ENCODE measurements at regions not wholly inside any gene's neighbourhood (a gene's known extent, or its start where the extent isn't known, plus 50 kb on each side); places are given as distances from the start of the nearest gene placed in this dataset.
"Not testable (repeated sequence)": the region's sequence is repeated elsewhere in the genome, so short reads cannot be mapped to it uniquely, and the experiment has no call there.

DNA sequence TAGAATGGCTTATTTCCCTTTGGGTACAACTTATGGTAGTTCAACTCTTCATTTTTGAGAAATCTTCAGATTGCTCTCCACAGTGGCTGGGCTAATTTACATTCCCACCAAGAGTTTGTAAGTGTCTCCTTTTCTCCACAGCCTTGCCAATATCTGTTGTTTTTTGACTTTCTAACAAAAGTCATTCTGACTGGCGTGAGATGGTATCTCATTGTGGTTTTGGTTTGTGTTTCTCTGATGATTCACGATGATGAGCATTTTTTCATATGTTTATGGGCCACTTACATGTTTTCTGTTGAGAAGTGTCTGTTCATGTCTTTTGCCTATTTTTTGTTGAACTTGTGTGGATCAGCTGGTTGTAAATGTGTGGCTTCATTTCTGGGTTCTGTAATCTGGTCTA is 871.0 kb downstream of the EPHA4 start:
- no peak for DNase-seq (ENCODE audit: low read depth)

DNA sequence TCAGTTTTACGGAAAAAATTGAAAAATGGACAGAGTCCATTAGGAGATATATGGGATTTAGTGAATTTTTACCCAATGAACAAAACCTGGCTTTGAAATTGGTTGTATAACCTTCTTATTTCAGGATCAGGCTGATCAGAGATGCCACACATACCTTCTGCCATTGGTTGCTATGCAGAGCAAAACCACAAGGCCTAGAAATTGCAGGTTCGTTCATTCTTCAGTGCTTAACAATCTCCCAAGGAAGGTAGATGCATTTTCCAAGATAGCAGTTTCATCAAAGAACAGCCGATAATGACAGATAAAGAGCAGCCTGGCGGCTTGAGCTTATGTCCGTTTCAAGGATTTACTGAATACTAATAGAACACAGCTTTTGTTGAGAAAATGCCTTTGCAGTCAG is 868.8 kb downstream of the EPHA4 start:
- DNase-seq (ENCODE audit: low read depth), result no peak

DNA sequence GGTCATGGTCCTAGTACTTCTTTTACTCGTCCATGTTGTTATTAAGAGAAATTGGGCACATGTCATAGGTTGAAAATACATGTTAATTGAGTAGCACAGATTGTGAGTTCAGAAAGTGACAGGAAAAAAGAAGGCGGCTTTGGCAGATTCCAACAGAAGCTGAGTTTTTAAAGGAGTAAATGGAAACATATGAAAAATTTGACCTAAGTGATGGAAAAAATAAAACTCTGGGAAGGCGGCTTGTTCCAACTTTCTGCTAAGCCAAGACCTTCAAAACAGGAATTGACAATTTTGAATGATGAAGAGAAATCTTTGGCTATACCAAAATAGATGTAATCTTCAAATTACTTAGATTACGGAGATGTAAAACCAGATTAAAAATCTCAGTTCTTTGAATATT is 868.0 kb downstream of the EPHA4 start:
- DNase-seq (ENCODE audit: low read depth), result no peak

DNA sequence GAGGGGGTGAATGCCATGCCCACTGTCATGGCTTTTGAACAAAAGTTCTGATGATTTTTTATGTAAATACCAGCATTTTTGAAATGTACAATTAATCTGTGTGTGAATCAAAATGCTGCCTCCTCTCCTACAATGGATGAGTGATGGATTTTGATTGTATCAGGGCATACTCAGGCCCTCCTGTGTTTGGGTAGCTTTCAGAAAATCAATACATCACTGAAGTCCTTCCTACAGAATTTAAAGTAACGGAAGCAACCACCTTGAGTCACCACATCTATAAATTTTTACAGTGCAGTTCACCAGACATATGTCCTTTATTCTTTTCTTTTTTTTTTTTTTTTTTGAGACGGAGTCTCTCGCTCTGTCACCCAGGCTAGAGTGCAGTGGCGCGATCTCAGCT is 867.3 kb downstream of the EPHA4 start:
- no peak for DNase-seq (ENCODE audit: low read depth)

DNA sequence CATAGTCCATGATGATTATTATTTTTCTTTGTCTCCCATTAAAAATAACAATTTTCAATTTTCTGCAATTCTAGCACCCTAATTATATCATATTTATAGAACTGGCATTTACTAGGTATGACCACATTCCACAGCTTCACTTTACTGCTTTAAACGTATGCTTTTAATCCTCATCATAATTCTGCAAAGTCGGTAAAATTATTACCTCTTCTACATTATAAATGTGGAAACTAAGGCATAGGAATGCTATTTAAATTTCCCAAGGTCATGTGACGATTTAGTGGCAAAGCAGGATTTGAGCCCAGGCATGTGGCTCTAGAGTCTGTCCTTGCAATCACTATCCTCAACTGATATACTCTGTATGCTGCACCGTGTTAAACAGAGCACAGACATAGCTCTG is 866.4 kb downstream of the EPHA4 start:
- no peak for DNase-seq (ENCODE audit: low read depth)

DNA sequence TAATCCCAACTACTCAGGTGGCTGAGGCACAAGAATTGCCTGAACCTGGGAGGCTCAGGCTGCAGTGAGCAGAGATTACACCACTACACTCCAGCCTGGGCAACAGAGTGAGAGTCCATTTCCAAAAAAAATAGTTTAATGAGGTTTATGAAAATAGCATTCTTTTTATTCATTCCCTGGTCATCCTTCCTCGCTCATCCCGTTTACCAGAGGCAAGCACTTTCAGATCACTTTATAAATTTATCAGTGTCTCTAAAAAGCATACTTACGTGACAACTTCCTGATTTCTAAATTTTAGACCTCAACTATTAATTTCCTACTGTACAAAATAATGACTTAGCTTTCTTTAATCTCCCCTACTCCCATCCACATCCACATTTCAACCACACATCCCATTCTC is 864.8 kb downstream of the EPHA4 start:
- DNase-seq (ENCODE audit: low read depth), result no peak

DNA sequence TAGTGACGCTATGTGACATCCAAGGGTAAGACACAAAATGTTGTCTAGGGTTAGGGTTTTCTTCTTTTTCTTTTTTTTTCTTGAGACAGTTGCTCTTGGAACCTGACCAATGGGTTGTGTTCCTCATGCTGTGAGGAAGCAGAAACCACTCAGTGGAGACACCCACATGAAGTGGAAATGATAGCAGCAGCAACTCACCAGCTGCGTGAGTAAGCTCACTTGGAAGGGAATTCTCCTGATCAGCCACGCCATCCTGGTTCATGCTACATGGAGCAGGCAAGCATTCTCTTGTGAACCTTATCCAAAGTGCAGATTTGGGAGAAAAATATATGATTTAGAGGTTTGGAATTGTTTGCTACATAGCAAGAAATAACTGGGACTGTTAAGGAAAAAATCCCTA is 863.7 kb downstream of the EPHA4 start:
- no peak for DNase-seq (ENCODE audit: low read depth)

DNA sequence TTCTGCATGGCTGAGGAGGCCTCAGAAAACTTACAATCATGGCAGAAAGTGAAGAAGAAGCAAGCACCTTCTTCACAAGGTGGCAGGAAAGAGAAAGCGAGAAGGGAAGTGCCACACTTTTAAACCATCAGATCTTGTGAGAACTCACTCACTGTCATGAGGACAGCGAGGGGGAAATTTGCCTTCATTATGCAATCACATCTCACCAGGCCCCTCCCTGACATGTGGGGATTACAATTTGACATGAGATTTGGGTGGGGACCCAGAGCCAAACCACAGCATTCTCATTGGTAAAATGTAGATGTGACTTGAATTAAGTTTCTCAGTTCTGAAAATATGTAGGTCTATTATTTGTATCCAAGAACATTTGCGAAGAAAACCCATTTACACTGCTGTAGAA is 854.8 kb downstream of the EPHA4 start:
- no peak for DNase-seq (ENCODE audit: low read depth)

DNA sequence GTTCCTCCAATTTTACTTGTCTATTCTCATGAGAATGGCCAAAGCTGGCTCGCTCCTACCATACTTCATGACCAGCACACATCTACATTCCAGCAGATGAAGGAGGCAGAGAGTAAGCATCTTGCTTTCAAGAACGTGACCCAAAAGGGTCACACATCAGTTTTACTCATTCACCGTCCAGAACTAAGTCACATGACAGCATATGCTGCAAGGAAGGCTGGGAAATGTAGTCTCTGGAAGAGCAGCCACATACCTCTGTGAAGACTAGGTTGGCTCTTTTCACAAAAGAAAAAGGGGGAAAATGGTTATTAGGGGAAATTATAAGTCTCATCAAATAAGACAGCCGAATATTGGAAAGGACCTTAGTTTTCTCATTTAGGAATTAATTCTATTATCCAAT is 835.3 kb downstream of the EPHA4 start:
- no peak for DNase-seq (ENCODE audit: low read depth)

DNA sequence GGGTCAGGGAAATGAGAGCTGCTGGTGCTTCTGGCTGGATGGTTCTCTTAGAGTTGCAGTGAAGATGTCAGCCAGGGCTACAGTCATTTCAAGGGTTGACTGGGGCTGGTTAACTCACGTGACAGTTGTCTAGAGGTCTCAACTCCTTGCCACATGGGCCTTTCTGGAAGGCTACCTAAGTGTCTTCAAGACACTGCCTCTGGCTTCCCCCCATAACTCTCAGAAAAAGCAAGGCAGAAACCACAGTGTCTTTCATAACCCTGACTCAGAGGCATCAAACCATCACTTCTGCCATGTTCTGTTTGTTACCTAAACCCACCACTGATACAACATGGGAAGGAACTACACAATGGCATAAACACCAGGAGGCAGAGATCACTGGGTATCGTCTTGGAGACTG is 828.9 kb downstream of the EPHA4 start:
- no peak for DNase-seq (ENCODE audit: low read depth)

DNA sequence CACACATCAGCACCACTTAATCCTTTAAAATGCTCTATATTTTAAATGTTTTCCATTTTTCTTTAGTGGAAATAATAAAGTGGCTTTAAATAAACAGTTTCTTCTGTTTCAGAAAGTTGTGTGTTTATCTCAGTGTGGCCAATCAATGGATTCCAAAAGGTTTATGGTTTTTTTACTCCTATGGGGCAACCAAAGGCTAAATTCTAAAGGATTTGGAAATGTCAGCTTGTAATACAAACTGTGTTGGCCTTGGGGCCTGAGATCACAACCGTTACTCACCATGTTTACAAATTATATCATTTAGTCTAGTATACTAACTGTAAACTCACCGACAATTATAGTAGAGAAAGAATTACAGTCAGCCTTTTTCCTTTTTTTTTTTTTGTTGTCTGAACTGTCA is 827.2 kb downstream of the EPHA4 start:
- DNase-seq (ENCODE audit: low read depth), result no peak

DNA sequence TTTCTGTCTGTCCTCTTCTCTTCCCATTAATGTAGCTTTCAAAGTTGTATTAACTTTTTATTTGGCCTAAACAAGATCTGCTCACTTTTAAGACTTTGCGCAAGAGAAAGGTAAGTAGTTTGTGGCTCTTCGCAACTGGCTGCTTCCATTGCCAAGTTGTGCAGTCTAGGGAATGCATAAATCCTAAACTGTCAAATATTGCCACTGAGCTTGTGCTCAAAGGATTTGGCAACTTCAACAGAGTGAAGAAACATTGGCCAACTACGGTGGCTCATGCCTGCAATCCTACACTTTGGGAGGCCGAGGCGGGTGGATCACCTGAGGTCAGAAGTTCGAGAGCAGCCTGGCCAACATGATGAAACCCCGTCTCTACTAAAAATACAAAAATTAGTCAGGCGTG is 826.4 kb downstream of the EPHA4 start:
- no peak for DNase-seq (ENCODE audit: low read depth)

DNA sequence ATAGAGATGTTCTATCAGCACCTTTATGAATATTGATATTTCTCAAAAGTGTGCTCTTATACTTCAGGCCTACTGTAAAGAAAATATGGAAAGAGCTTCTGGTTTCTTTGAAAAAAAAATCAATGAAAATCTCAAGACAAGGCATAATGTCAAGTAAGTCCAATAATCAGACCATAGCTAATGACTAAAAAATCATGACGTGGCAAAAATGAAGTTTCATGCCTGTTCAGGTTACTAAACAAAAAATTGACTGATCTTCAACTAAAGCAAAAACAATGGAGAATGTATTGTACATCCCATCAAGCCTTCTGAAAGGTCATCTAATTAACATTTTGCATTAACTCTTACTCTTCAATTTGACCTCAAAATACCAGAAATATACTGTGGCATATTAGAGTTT is 824.4 kb downstream of the EPHA4 start:
- no peak for DNase-seq (ENCODE audit: low read depth)

DNA sequence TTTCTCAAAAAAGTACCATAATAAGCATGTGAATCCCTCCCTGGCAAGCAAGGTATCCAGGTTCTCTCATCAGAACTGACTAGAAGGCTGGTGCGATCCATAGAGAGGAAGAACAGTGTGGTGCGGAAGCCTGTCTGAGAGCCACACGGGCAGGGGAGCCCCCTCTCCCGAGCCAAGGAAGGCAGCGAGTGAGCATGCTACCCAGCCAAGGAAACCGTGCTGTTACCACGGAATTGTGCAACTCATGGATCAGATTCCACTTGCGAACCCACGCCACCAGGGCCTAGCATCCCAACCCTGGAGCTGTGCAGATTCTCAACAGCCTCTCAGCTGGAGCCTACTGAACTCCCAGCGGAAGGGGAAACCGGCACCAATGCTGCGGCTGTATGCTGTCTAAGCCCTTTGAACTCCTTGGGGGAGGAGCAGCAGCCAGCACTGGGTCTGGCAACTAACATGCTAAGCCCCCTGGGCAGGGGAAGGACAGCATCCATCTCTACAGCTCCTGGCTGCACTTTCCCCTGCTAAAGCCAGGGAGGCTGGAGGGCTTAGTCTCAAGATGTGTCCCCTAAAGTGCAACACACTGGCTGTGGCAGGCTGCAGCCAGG is 823.1 kb downstream of the EPHA4 start:
- no peak for DNase-seq (ENCODE audit: low read depth)

DNA sequence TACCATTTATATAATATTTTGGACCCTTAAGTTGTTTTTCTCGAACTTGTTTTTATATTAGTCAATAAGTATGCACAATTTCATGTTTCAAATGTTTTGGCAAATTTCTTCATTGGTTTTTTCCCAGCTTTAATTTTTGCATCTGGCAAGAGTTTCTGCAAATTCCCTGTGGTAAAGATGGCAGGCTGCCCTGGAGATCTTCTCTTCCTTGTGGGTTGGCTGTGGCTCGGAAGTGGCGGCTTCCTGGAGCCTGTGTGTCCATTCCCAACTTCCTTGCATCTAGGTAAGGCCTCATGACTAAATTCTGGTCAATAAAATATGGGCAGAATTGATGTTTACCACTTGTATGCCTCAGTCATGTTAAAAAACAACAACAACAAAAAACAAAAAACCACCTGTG is 818.6 kb downstream of the EPHA4 start:
- DNase-seq (ENCODE audit: low read depth), result no peak

DNA sequence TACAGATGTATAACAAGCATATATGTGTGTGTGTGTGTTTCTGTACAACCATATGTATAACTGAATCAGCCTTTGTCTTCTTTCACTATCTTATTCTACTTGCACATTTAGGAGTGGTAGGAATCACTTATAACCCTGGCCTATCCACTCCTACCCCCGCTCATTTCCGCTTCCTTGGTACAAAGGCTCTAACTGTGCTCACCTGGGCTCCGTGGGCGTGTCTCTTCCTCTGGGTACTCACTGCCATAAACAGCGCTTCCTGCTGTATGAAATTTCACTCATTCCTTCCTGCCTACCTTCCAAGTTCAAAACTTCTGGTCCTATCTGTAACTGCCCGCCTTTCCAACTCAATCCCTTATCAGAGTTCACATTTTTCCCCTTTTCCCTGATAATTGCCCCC is 815.5 kb downstream of the EPHA4 start:
- DNase-seq (ENCODE audit: low read depth), result no peak

DNA sequence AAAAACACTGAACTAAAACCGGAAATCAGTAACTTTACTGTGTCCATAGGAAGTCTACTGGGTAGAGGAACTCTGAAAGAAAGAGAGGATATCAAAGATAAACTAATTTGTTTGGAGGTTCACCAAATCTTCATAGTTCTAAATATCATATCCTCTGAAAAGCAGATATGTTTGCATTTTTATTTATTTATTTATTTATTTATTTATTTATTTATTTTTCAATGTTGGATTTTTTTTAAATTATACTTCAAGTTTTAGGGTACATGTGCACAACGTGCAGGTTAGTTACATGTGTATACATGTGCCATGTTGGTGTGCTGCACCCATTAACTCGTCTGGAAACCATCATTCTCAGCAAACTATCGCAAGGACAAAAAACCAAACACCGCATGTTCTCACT is 813.7 kb downstream of the EPHA4 start:
- DNase-seq (ENCODE audit: low read depth), result not testable (repeated sequence)

DNA sequence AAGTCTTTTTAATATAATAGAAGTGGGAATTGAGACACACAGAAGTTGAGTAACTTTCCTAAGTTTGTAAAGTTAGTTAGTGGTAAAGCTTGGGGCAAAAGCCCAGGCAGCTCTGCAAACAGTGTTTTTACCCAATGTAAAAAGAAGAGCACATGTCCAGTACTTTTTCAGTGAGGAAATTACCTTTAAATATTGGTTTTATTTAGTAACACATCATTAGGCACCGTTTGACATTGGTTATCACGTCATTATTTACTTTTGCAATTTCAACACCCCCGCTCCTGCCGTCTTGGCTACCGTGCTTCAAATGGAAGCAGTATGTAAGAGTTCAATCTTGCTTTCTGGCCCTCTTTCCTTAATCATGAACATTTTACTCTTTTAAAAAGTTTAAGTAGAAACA is 807.9 kb downstream of the EPHA4 start:
- no peak for DNase-seq (ENCODE audit: low read depth)

DNA sequence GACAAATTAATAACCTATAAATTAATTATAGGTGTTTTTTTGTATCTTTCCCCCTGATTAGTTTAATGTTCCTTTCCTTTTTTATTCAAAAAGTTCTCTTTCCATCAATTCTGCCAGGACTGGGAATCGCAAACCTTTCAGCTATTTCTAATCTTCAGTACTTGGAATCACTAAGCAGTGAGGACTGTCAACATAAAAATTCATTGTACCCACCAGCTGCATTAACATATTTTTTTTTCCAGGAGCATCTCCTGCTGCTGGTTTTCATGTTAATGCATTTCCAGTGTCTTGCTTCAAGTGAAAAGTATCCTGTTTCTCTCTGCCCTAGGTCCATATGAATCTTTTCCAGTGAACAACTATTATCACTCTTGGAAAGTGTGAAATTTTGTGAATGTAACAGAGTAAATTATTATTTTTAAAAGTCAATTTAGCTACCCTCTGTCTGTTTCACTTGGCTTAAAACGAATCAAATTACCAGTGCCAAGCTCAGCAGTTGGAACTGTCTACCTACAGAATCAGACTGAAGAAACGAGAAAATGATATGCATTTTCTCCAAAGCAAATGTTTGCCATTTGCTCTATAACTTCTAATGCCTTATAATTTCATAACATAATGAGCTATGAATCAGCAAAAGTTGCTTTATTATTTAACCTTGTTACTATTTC is 804.4 kb downstream of the EPHA4 start:
- DNase-seq (ENCODE audit: low read depth), result no peak

DNA sequence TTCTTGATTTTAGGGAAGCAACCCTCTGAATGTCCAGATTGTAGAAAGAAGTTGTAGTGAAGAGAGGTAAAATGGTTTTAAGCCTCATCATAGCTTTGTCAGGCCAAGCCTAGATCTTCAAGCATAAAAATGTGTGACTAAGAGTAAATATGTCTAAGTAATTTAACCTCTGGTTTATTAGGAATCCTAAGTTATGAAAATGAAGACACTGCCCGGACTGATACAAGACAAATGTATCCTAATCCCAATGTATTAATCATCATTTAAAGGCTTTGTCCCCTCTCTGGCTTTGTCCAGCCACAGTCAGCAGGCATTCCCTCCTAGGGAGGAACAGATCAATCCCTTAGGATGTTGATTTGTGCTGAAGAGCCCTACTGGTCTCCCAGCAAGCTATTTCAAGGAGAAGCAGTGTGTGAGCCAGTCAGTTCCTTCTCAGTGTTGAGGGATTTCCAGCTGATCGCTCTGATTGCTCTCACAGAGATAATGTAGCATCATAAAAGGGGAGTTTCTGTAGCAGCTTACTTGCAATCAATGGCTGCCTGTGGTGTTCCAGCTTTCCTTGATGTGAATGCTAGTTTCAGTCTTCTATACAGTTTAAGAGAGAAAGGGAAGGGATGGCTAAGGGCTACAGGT is 796.1 kb downstream of the EPHA4 start:
- no peak for DNase-seq (ENCODE audit: low read depth)

DNA sequence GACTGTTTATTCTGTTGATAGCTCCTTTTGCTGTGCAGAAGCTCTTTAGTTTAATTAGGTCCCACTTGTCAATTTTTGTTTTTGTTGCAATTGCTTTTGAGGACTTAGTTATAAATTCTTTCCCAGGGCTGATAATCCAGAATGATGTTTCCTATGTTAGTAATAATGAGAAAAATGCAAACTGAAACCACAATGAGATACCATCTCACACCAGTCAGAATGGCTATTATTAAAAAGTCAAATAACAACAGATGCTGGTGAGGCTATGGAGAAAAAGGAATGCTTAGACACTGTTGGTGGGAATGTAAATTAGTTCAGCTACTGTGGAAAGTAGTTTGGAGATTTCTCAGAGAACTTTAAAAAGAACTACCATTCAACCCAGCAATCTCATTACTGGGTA is 793.0 kb downstream of the EPHA4 start:
- not testable (repeated sequence) for DNase-seq (ENCODE audit: low read depth)

DNA sequence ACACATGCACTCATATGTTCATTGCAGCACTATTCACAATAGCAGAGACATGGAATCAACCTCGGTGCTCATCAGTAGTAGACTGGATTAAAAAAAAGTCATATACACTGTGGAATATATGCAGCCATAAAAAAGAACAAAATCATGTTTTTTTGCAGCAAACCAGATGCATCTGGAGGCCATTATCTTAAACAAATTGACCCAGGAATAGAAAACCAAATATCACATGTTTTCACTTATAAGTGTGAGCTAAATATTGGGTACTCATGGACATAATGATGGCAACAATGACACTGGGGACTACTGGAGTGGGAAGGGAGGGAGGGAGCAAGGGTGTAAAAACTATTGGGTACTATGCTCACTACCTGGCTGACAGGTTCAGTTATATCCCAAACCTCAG is 792.6 kb downstream of the EPHA4 start:
- no peak for DNase-seq (ENCODE audit: low read depth)

DNA sequence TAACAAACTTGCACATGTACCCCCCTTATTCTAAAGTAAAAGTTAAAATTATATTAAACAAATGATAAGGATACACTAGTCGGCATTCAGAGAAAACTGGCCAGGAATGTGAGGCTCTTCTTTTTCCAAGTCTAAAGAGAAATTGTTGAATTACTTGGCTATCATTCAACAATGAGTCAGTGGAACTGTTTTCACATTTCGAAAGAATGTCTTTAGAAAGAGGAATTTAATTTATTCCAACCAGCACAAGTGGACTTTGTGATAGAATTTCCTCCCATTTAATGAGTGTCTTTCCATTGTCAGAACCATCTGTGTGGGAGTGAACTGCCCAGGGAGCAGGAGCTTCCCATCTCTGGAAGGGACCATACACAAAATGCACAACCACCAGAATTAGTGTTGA is 792.2 kb downstream of the EPHA4 start:
- no peak for DNase-seq (ENCODE audit: low read depth)

Measured in stimulated activated CD8-positive, alpha-beta memory T cell treated with anti-CD3 and anti-CD28 coated beads, Interleukin-12 subunit alpha, Interleukin-12 subunit beta, amount 100 ng/mL, for 1 hour (primary cell).